SK-N-SH treated with all-trans-retinoic acid at 6 μM for 48 hours (cell line): ENCODE measurements at regions not wholly inside any gene's neighbourhood (a gene's known extent, or its start where the extent isn't known, plus 50 kb on each side); places are given as distances from the start of the nearest gene placed in this dataset.

ENCODE experiments used
- ATAC-seq: fragments of 200-7000 bp; cut with Tn5 transposase; 3 replicates; pipeline ENCODE4 v1.9.1; 2020; ENCODE audit warnings: mild to moderate bottlenecking, moderate library complexity
- ARNTL ChIP-seq: fragments of 450-650 bp; formaldehyde crosslinking; IDR thresholded peaks from 2 replicates; pipeline ENCODE4 v1.5.0; 2020; ENCODE audit warnings: low read depth, mild to moderate bottlenecking, moderate library complexity, borderline replicate concordance
- BACH2 ChIP-seq: fragments of 250-450 bp; sonication (Bioruptor Pico); IDR thresholded peaks from 2 replicates; pipeline ENCODE4 v1.9.0; 2021; ENCODE audit warnings: mild to moderate bottlenecking, borderline replicate concordance
- GLIS3 ChIP-seq: fragments of 250-450 bp; sonication (Bioruptor Pico); IDR thresholded peaks from 2 replicates; pipeline ENCODE4 v1.5.0; 2020; ENCODE audit warnings: mild to moderate bottlenecking, moderate library complexity
- ISL1 ChIP-seq: fragments of 250-450 bp; sonication (Bioruptor Pico); IDR thresholded peaks from 2 replicates; pipeline ENCODE4 v2.1.2; 2022; ENCODE audit warnings: mild to moderate bottlenecking, moderate library complexity
- OSR1 ChIP-seq: fragments of 250-450 bp; sonication (Bioruptor Pico); IDR thresholded peaks from 2 replicates; pipeline ENCODE4 v1.8.0; 2022; ENCODE audit warnings: moderate library complexity, mild to moderate bottlenecking, inconsistent platforms
- RARB ChIP-seq: fragments of 250-450 bp; sonication (Bioruptor Pico); IDR thresholded peaks from 2 replicates; pipeline ENCODE4 v1.8.0; 2021; ENCODE audit warnings: mild to moderate bottlenecking, moderate library complexity
- SNAI2 ChIP-seq: fragments of 250-450 bp; sonication (Bioruptor Pico); IDR thresholded peaks from 2 replicates; pipeline ENCODE4 v1.5.0; 2020; ENCODE audit warnings: mild to moderate bottlenecking, moderate library complexity
- TOX ChIP-seq: fragments of 250-450 bp; sonication (Bioruptor Pico); IDR thresholded peaks from 2 replicates; pipeline ENCODE4 v1.8.0; 2021; ENCODE audit warnings: mild to moderate bottlenecking, moderate library complexity, borderline replicate concordance
- ZFP3 ChIP-seq: fragments of 250-450 bp; sonication (Bioruptor Pico); IDR thresholded peaks from 2 replicates; pipeline ENCODE4 v1.5.0; 2020; ENCODE audit warnings: mild to moderate bottlenecking, moderate library complexity
- ZFP30 ChIP-seq: fragments of 450-650 bp; formaldehyde crosslinking; IDR thresholded peaks from 2 replicates; pipeline ENCODE4 v1.5.0; 2022; ENCODE audit warnings: mild to moderate bottlenecking, moderate library complexity
- ZNF565 ChIP-seq: fragments of 450-650 bp; formaldehyde crosslinking; conservative IDR thresholded peaks from 2 replicates; pipeline ENCODE4 v1.5.0; 2020; ENCODE audit warnings: low read depth, mild to moderate bottlenecking, moderate library complexity
- ZNF8 ChIP-seq: fragments of 450-650 bp; formaldehyde crosslinking; IDR thresholded peaks from 2 replicates; pipeline ENCODE4 v1.5.0; 2020; ENCODE audit warnings: mild to moderate bottlenecking, moderate library complexity
- TF ChIP-seq, protein P1 (sequence below): fragments of 250-450 bp; sonication (Bioruptor Pico); IDR thresholded peaks from 2 replicates; pipeline ENCODE4 v1.5.1; 2020; ENCODE audit warnings: low read depth, mild to moderate bottlenecking, moderate library complexity
- TF ChIP-seq, protein P2 (sequence below): fragments of 250-450 bp; sonication (Bioruptor Pico); IDR thresholded peaks from 2 replicates; pipeline ENCODE4 v1.5.0; 2020; ENCODE audit warnings: mild to moderate bottlenecking, moderate library complexity
- TF ChIP-seq, protein P3 (sequence below): fragments of 250-450 bp; sonication (Bioruptor Pico); IDR thresholded peaks from 2 replicates; pipeline ENCODE4 v1.8.0; 2020; ENCODE audit warnings: mild to moderate bottlenecking, moderate library complexity, borderline replicate concordance
- TF ChIP-seq, protein P4 (sequence below): fragments of 250-450 bp; sonication (Bioruptor Pico); IDR thresholded peaks from 2 replicates; pipeline ENCODE4 v1.8.0; 2021; ENCODE audit warnings: low read depth, mild to moderate bottlenecking, moderate library complexity, borderline replicate concordance
- TF ChIP-seq, protein P5 (sequence below): fragments of 250-450 bp; sonication (Bioruptor Pico); IDR thresholded peaks from 2 replicates; pipeline ENCODE4 v1.5.1; 2021; ENCODE audit warnings: mild to moderate bottlenecking, moderate library complexity

DNA sequence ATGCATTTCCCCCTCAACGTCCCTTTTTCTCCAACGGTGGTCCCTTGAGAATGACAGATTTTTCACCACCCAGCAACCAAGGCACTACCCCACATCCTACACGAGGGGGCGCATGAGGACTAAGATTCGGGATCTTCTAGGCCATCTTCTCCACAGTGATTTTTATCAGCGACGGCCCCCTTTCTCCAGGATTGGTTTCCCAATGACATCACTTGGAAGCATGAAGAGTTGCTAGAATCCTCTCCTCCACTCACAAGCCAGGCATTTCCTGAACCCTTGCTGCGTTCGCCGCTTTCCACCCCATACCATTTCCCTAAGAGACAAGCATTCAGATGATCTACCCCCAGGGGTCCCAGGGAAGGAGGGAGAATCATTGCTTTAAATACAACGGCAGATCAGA lies 252.0 kb downstream of the HIVEP2 start (continued):
- TF ChIP-seq, protein P1, sequence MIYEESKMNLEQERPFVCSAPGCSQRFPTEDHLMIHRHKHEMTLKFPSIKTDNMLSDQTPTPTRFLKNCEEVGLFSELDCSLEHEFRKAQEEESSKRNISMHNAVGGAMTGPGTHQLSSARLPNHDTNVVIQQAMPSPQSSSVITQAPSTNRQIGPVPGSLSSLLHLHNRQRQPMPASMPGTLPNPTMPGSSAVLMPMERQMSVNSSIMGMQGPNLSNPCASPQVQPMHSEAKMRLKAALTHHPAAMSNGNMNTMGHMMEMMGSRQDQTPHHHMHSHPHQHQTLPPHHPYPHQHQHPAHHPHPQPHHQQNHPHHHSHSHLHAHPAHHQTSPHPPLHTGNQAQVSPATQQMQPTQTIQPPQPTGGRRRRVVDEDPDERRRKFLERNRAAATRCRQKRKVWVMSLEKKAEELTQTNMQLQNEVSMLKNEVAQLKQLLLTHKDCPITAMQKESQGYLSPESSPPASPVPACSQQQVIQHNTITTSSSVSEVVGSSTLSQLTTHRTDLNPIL (CRISPR knock-in tag), result no peak

DNA sequence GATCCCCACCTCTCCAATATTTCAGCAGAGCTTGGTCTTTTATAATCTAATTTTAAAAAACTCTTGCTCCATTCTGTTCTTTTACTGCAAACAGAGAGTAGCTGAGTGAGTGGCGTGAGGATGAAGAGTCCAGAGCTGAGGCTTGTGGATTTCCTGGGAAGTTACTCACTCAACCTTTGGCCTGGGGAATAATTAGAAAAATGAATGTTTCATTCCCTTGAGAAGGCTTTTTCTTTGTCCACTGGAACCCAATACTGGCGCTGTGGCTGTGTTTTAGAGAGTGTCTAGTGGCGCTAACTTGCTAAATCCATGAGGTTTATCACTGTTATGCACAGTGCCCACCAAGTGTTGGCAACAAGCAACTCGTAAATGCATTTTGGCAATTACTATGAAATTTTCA lies 251.5 kb downstream of the HIVEP2 start:
- no peak for TF ChIP-seq RARB (CRISPR knock-in tag)
- TF ChIP-seq ZFP30 (CRISPR knock-in tag), result no peak
- no peak for TF ChIP-seq GLIS3 (CRISPR knock-in tag)
- no peak for TF ChIP-seq OSR1 (CRISPR knock-in tag)
- TF ChIP-seq, protein P2, sequence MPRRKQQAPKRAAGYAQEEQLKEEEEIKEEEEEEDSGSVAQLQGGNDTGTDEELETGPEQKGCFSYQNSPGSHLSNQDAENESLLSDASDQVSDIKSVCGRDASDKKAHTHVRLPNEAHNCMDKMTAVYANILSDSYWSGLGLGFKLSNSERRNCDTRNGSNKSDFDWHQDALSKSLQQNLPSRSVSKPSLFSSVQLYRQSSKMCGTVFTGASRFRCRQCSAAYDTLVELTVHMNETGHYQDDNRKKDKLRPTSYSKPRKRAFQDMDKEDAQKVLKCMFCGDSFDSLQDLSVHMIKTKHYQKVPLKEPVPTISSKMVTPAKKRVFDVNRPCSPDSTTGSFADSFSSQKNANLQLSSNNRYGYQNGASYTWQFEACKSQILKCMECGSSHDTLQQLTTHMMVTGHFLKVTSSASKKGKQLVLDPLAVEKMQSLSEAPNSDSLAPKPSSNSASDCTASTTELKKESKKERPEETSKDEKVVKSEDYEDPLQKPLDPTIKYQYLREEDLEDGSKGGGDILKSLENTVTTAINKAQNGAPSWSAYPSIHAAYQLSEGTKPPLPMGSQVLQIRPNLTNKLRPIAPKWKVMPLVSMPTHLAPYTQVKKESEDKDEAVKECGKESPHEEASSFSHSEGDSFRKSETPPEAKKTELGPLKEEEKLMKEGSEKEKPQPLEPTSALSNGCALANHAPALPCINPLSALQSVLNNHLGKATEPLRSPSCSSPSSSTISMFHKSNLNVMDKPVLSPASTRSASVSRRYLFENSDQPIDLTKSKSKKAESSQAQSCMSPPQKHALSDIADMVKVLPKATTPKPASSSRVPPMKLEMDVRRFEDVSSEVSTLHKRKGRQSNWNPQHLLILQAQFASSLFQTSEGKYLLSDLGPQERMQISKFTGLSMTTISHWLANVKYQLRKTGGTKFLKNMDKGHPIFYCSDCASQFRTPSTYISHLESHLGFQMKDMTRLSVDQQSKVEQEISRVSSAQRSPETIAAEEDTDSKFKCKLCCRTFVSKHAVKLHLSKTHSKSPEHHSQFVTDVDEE (CRISPR knock-in tag), result no peak

DNA sequence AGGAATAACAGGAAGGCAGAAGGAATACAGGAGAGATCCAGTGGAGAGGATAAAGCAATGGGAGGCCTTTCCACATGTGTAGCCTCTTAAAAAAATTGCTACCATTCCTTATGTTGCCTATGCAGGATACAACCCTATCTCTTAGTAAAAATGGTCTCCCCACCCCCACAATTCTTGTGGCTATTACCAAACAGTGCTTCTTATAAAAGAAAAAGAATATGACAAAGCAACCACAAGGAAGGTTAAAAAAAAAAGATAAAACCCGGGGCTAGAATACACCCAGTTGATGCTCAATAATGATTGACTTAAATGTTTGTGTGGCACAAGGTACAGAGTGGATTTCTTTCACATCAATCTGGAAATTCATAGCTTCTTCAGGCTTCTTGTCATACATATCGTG lies 250.9 kb downstream of the HIVEP2 start:
- ATAC-seq, result no peak
- TF ChIP-seq TOX (CRISPR knock-in tag), result no peak
- TF ChIP-seq OSR1 (CRISPR knock-in tag), result no peak
- TF ChIP-seq BACH2, result no peak

More for the DNA sequence above, 251.5 kb downstream of the HIVEP2 start:
- ATAC-seq, result no peak

DNA sequence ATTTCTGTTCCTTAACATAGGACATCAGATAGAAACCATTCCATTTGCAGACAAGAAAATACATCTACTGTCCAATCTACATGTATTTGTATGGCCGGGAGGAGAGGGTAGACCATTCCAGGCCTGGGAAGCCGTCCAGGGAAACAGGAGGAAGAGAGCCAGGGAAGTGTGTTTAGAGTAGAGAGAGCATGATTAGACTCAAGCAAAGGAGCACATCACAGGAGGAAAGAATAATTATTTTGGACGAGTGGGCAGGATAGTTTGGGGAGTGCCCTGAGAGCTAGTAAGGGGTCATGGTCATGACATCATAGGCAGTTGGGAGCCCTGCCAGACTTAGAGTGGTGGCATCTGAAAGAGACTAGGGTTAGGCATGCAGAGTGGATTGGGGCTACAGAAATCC lies 250.0 kb downstream of the HIVEP2 start:
- no peak for ATAC-seq
- no peak for TF ChIP-seq ARNTL (CRISPR knock-in tag)
- TF ChIP-seq, protein P3, sequence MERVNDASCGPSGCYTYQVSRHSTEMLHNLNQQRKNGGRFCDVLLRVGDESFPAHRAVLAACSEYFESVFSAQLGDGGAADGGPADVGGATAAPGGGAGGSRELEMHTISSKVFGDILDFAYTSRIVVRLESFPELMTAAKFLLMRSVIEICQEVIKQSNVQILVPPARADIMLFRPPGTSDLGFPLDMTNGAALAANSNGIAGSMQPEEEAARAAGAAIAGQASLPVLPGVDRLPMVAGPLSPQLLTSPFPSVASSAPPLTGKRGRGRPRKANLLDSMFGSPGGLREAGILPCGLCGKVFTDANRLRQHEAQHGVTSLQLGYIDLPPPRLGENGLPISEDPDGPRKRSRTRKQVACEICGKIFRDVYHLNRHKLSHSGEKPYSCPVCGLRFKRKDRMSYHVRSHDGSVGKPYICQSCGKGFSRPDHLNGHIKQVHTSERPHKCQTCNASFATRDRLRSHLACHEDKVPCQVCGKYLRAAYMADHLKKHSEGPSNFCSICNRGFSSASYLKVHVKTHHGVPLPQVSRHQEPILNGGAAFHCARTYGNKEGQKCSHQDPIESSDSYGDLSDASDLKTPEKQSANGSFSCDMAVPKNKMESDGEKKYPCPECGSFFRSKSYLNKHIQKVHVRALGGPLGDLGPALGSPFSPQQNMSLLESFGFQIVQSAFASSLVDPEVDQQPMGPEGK (CRISPR knock-in tag), result no peak
- no peak for TF ChIP-seq TOX (CRISPR knock-in tag)
- TF ChIP-seq BACH2, result no peak
- no peak for TF ChIP-seq GLIS3 (CRISPR knock-in tag)
- TF ChIP-seq, protein P4, sequence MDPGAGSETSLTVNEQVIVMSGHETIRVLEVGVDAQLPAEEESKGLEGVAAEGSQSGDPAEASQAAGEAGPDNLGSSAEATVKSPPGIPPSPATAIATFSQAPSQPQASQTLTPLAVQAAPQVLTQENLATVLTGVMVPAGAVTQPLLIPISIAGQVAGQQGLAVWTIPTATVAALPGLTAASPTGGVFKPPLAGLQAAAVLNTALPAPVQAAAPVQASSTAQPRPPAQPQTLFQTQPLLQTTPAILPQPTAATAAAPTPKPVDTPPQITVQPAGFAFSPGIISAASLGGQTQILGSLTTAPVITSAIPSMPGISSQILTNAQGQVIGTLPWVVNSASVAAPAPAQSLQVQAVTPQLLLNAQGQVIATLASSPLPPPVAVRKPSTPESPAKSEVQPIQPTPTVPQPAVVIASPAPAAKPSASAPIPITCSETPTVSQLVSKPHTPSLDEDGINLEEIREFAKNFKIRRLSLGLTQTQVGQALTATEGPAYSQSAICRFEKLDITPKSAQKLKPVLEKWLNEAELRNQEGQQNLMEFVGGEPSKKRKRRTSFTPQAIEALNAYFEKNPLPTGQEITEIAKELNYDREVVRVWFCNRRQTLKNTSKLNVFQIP (CRISPR knock-in tag), result no peak
- TF ChIP-seq, protein P5, sequence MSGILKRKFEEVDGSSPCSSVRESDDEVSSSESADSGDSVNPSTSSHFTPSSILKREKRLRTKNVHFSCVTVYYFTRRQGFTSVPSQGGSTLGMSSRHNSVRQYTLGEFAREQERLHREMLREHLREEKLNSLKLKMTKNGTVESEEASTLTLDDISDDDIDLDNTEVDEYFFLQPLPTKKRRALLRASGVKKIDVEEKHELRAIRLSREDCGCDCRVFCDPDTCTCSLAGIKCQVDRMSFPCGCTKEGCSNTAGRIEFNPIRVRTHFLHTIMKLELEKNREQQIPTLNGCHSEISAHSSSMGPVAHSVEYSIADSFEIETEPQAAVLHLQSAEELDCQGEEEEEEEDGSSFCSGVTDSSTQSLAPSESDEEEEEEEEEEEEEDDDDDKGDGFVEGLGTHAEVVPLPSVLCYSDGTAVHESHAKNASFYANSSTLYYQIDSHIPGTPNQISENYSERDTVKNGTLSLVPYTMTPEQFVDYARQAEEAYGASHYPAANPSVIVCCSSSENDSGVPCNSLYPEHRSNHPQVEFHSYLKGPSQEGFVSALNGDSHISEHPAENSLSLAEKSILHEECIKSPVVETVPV (CRISPR knock-in tag), result no peak
- TF ChIP-seq ZNF8 (CRISPR knock-in tag), result no peak
- TF ChIP-seq ZNF565 (CRISPR knock-in tag), result no peak
- TF ChIP-seq OSR1 (CRISPR knock-in tag), result no peak
- TF ChIP-seq ISL1 (CRISPR knock-in tag), result no peak
- TF ChIP-seq SNAI2, result no peak
- TF ChIP-seq, protein P2 (CRISPR knock-in tag), result no peak
- no peak for TF ChIP-seq ZFP3 (CRISPR knock-in tag)
